ENCODE measurements at regions not wholly inside any gene's neighbourhood (a gene's known extent, or its start where the extent isn't known, plus 50 kb on each side); places are given as distances from the start of the nearest gene placed in this dataset.

GRCh38 chr22:48373626-48374173, 1454.0 kb downstream of the BRD1 start:
- no peak for DNase-seq (ENCODE audit: low spot score)

- no peak for DNase-seq (ENCODE audit: low spot score)
Measured at GRCh38 chr22:48372390-48372789, 1455.3 kb downstream of the BRD1 start.

- no peak for DNase-seq (ENCODE audit: low spot score)
Measured at GRCh38 chr22:48371391-48371790, 1456.3 kb downstream of the BRD1 start.

GRCh38 chr22:48370508-48371325, 1457.0 kb downstream of the BRD1 start:
- no peak for DNase-seq (ENCODE audit: low spot score)

- DNase-seq (ENCODE audit: low spot score), result peak; percentile 33
Measured at GRCh38 chr22:48369789-48370507, 1457.7 kb downstream of the BRD1 start.

- no peak for DNase-seq (ENCODE audit: low spot score)
Measured at GRCh38 chr22:48368975-48369525, 1458.6 kb downstream of the BRD1 start.

GRCh38 chr22:48367731-48368130, 1459.9 kb downstream of the BRD1 start:
- DNase-seq (ENCODE audit: low spot score), result no peak

GRCh38 chr22:48366591-48366990, 1461.1 kb downstream of the BRD1 start:
- no peak for DNase-seq (ENCODE audit: low spot score)

GRCh38 chr22:48366056-48366455, 1461.6 kb downstream of the BRD1 start:
- no peak for DNase-seq (ENCODE audit: low spot score)

- DNase-seq (ENCODE audit: low spot score), result no peak
Measured at GRCh38 chr22:48365386-48365785, 1462.3 kb downstream of the BRD1 start.

GRCh38 chr22:48362721-48363404, 1464.8 kb downstream of the BRD1 start:
- DNase-seq (ENCODE audit: low spot score), result no peak

- no peak for DNase-seq (ENCODE audit: low spot score)
Measured at GRCh38 chr22:48361099-48361639, 1466.5 kb downstream of the BRD1 start.

- DNase-seq (ENCODE audit: low spot score), result no peak
Measured at GRCh38 chr22:48359613-48359965, 1468.1 kb downstream of the BRD1 start.

- DNase-seq (ENCODE audit: low spot score), result no peak
Measured at GRCh38 chr22:48358886-48359612, 1468.6 kb downstream of the BRD1 start.

- no peak for DNase-seq (ENCODE audit: low spot score)
Measured at GRCh38 chr22:48357961-48358360, 1469.7 kb downstream of the BRD1 start.

- DNase-seq (ENCODE audit: low spot score), result no peak
Measured at GRCh38 chr22:48357196-48357595, 1470.5 kb downstream of the BRD1 start.

GRCh38 chr22:48356731-48357130, 1470.9 kb downstream of the BRD1 start:
- no peak for DNase-seq (ENCODE audit: low spot score)

- no peak for DNase-seq (ENCODE audit: low spot score)
Measured at GRCh38 chr22:48354096-48354495, 1473.6 kb downstream of the BRD1 start.

- no peak for DNase-seq (ENCODE audit: low spot score)
Measured at GRCh38 chr22:48353116-48353947, 1474.3 kb downstream of the BRD1 start.

All from HT-29 (cell line).